ENCODE measurements at regions not wholly inside any gene's neighbourhood (a gene's known extent, or its start where the extent isn't known, plus 50 kb on each side); places are given as distances from the start of the nearest gene placed in this dataset.

DNA sequence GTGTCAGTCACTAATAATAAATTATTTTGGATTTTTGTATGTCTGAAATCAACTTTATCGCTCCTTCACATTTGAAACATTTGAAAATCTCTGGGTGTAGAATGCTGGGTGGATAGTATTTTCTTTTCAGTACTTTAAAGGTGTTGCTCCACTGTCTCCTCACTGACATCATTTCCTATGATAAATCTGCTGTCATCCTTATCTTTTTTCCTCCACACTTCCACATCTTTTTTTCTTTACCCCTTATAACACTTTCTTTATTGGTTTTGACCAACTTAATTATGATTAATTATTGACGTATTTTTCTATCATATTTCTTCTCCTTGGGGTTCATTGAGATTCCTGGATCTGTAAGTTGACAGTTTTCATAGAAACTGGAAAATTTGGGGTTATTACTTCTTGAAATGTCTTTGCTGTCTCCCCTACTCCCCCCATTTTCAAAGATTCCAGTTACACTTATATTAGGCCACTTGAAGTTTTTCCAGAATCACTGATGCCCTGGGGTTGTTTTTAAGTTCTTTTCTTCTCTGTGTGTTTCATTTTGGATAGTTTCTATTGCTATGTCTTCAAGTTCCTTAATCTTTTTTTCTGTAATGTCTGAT lies 177.5 kb upstream of the DIO3 start:
- H3K27me3 Mint-ChIP-seq (ENCODE audit: low read depth): peaks cover 4% of the 10 kb centered on the region
- no peak overlapping the region for H3K4me3 Mint-ChIP-seq
- peaks cover 35% of the 10 kb centered on the region for H3K9me3 Mint-ChIP-seq
- no peaks in the 10 kb centered on the region for H3K36me3 Mint-ChIP-seq (ENCODE audit: low read depth)
- H3K27ac Mint-ChIP-seq: no peak overlapping the region
- TF ChIP-seq, protein P1, sequence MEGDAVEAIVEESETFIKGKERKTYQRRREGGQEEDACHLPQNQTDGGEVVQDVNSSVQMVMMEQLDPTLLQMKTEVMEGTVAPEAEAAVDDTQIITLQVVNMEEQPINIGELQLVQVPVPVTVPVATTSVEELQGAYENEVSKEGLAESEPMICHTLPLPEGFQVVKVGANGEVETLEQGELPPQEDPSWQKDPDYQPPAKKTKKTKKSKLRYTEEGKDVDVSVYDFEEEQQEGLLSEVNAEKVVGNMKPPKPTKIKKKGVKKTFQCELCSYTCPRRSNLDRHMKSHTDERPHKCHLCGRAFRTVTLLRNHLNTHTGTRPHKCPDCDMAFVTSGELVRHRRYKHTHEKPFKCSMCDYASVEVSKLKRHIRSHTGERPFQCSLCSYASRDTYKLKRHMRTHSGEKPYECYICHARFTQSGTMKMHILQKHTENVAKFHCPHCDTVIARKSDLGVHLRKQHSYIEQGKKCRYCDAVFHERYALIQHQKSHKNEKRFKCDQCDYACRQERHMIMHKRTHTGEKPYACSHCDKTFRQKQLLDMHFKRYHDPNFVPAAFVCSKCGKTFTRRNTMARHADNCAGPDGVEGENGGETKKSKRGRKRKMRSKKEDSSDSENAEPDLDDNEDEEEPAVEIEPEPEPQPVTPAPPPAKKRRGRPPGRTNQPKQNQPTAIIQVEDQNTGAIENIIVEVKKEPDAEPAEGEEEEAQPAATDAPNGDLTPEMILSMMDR (IDR thresholded peaks at IDR 0.05; ENCODE audit: unreplicated experiment in 3 of 3): no peak
- no peaks in the 10 kb centered on the region for H3K4me1 Mint-ChIP-seq

DNA sequence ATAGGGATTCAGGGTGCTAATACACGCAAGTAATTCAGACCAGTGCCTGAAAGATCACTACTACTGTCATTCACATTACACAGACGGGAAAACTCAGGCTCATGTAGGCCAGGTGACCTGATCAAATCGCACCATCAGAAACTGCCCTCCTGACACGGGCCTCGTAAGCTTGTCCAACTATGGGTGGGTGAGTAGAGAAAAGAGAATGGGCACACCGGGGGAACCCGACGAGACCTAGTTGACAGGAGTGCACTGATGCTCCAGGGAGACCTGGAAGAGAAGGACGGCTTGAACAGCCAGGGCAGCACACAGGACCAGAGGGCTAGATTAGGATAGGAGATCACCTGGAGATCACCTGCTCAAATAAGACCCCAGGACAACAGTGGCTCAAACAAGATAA lies 166.9 kb upstream of the DIO3 start:
- peaks cover 6% of the 10 kb centered on the region for H3K9me3 Mint-ChIP-seq
- TF ChIP-seq, protein P1 (IDR thresholded peaks at IDR 0.05; ENCODE audit: unreplicated experiment in 3 of 3): no peak
- peaks cover 4% of the 10 kb centered on the region for H3K27me3 Mint-ChIP-seq (ENCODE audit: low read depth)
- H3K4me3 Mint-ChIP-seq: no peak overlapping the region
- no peak overlapping the region for H3K27ac Mint-ChIP-seq
- H3K36me3 Mint-ChIP-seq (ENCODE audit: low read depth): no peaks in the 10 kb centered on the region
- no peaks in the 10 kb centered on the region for H3K4me1 Mint-ChIP-seq

DNA sequence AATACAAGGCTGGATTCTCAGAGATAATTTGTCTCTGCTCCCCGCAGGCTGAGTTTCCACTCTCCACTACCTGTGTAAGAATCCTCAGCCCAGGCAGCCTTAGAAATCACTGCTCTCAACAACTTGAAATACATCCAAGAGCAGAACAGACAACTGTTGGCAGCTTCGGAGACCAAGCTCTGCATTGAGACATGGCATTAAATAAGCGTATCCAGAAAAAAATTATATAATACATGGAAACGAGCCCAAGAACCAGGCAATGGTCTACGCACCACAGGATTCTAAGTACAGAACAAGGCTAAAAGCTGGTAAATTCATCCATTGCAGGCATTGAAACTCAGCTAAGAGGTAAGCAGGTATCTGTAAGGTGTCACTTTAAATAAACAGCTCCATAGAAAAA lies 165.5 kb upstream of the DIO3 start:
- Mint-ChIP-seq H3K27me3 (ENCODE audit: low read depth) (peaks cover 9% of the 10 kb centered on the region), H3K9me3 (peaks cover 6% of the 10 kb centered on the region), H3K4me3 (no peak overlapping the region), H3K27ac (no peak overlapping the region), H3K36me3 (ENCODE audit: low read depth) (no peaks in the 10 kb centered on the region), H3K4me1 (peaks cover 3% of the 10 kb centered on the region)
- TF ChIP-seq, protein P1 (IDR thresholded peaks at IDR 0.05; ENCODE audit: unreplicated experiment in 3 of 3): no peak

DNA sequence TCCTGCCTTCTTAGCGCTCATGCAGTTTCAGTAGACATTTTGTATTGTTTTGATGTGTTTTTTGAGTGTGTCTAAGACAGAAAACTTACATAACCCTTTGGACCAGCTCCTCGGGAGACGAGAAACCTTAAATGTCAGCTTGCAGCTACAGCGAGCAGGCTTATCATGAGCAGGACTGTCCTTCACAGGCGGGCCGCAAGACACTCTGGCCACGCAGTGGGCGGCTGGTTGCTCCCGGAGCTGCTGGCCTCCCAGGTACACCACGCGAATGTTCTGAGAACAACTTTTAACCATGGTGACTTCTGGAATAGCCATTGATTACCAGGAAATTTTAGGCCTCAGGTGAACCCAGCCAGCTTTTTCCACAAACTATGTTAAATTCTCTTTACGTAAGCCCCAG lies 164.1 kb upstream of the DIO3 start:
- no peak overlapping the region for H3K4me3 Mint-ChIP-seq
- H3K27ac Mint-ChIP-seq: no peak overlapping the region
- H3K4me1 Mint-ChIP-seq: peaks cover 7% of the 10 kb centered on the region
- no peaks in the 10 kb centered on the region for H3K36me3 Mint-ChIP-seq (ENCODE audit: low read depth)
- peaks cover 4% of the 10 kb centered on the region for H3K9me3 Mint-ChIP-seq
- H3K27me3 Mint-ChIP-seq (ENCODE audit: low read depth): peaks cover 9% of the 10 kb centered on the region
- TF ChIP-seq, protein P1 (IDR thresholded peaks at IDR 0.05; ENCODE audit: unreplicated experiment in 3 of 3): no peak

DNA sequence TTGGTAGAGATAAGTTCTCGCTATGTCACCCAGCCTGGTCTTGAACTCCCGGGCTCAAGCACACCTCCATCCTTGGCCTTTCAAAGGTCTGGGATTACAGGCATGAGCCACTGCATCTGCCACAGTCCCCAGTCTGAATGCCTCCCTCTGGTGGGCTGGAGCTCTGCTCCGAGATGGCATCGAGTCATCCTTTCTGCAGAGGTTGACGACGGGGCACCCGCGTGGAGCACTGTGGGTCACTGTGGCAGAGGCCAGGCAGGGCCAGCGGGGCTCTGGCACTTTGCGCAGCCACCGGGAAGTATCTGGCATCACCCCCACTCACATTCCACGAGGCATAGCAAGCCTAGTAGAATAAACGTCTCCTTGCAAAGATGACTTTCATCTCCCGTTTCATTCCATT lies 163.3 kb upstream of the DIO3 start:
- Mint-ChIP-seq H3K4me3 (no peak overlapping the region), H3K36me3 (ENCODE audit: low read depth) (no peaks in the 10 kb centered on the region), H3K9me3 (peaks cover 4% of the 10 kb centered on the region), H3K27me3 (ENCODE audit: low read depth) (peaks cover 9% of the 10 kb centered on the region), H3K27ac (no peak overlapping the region), H3K4me1 (peaks cover 7% of the 10 kb centered on the region)
- TF ChIP-seq, protein P1 (IDR thresholded peaks at IDR 0.05; ENCODE audit: unreplicated experiment in 3 of 3): no peak

DNA sequence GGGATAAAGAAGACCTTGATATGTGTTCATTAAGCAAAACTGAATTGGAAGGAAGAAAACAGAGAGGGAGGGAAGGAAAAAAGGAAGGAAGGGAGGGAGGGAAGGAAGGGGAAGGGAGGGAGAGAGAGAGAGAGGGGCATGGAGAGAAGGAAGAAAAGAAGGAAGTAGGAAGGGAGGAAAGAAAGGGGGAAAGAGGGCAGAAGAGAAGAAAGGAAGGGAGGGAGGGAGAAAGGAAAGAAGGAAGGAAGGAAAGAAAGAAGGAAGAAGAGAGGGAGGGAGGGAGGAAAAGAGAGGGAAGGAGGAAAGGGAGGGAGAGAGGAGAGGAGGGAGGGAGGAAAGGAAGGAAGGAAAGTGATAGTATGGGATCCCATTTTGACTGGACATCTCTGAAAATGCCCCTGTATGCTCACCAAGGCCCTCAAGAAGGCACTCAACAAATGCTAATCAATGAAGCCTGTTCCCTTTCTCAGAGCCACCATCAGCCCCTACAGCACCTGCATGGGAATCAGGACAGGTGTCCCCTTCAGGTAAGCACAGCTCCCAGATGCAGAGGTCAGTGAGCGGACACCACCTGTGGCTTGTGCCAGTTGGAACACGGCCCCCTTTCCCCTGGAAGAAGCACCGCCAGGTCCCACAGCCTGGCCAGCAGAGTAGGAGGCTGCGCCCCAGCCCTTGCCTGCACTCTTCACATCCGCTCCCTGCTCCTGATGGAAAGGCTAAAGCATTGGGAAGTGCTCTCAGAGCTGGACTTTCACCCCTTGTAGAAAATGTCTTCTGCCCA lies 161.4 kb upstream of the DIO3 start:
- H3K27me3 Mint-ChIP-seq (ENCODE audit: low read depth): peaks cover 9% of the 10 kb centered on the region
- no peaks in the 10 kb centered on the region for H3K36me3 Mint-ChIP-seq (ENCODE audit: low read depth)
- TF ChIP-seq, protein P1 (IDR thresholded peaks at IDR 0.05; ENCODE audit: unreplicated experiment in 3 of 3): no peak
- H3K9me3 Mint-ChIP-seq: no peaks in the 10 kb centered on the region
- H3K4me3 Mint-ChIP-seq: no peak overlapping the region
- H3K27ac Mint-ChIP-seq: no peak overlapping the region
- H3K4me1 Mint-ChIP-seq: peaks cover 9% of the 10 kb centered on the region

Data from nephron (organoid).